ENCODE measurements at regions not wholly inside any gene's neighbourhood (a gene's known extent, or its start where the extent isn't known, plus 50 kb on each side); places are given as distances from the start of the nearest gene placed in this dataset.

DNA sequence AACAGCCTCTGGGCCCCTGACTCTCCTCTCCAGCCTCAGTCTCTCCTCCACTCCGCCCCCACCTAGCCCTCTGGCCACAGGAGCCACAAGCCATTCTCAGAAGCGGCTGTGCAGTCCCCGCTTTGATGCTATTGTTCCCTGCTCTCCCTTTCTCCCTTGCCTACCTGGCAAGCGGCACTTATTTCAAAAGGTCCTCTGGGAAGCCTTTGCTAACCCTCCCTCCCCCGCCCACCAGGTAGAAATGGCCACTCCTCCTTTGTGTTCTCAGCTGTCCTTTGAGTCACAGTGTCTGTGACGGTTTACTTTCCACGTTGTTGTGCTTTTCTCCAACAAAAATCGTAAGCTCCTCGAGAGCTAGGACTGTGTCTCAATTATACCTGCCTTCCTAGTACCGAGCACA, 338.4 kb upstream of the PROX1 start:
- TF ChIP-seq, protein P1, sequence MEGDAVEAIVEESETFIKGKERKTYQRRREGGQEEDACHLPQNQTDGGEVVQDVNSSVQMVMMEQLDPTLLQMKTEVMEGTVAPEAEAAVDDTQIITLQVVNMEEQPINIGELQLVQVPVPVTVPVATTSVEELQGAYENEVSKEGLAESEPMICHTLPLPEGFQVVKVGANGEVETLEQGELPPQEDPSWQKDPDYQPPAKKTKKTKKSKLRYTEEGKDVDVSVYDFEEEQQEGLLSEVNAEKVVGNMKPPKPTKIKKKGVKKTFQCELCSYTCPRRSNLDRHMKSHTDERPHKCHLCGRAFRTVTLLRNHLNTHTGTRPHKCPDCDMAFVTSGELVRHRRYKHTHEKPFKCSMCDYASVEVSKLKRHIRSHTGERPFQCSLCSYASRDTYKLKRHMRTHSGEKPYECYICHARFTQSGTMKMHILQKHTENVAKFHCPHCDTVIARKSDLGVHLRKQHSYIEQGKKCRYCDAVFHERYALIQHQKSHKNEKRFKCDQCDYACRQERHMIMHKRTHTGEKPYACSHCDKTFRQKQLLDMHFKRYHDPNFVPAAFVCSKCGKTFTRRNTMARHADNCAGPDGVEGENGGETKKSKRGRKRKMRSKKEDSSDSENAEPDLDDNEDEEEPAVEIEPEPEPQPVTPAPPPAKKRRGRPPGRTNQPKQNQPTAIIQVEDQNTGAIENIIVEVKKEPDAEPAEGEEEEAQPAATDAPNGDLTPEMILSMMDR (conservative IDR thresholded peaks at IDR 0.05; ENCODE audit: low read depth, low read length), result no peak
- no peak overlapping the region for H3K4me3 ChIP-seq (ENCODE audit: low read length)
- no peak for DNase-seq (ENCODE audit: low read depth)

DNA sequence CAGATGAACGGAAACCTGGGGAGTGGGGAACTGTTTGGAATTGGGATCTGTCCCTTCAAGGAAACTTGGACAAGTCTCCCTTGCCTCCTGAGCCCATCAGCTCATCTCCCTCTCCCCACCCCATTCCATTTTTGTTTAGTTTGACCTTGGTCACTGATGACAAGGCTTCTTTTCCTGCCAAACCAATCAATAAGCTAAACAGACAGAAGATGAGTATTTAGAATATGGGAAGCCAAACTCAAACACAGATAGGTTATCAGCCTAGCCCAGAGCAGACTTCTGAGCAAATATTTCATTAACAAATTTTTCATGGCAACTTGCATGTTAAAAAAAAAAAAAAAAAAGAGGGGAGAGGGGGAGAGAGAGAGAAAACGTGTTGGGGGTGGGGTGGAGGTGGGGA, 337.2 kb upstream of the PROX1 start:
- TF ChIP-seq, protein P1 (conservative IDR thresholded peaks at IDR 0.05; ENCODE audit: low read depth, low read length), result no peak
- DNase-seq (ENCODE audit: low read depth), result no peak
- H3K4me3 ChIP-seq (ENCODE audit: low read length), result no peak overlapping the region

DNA sequence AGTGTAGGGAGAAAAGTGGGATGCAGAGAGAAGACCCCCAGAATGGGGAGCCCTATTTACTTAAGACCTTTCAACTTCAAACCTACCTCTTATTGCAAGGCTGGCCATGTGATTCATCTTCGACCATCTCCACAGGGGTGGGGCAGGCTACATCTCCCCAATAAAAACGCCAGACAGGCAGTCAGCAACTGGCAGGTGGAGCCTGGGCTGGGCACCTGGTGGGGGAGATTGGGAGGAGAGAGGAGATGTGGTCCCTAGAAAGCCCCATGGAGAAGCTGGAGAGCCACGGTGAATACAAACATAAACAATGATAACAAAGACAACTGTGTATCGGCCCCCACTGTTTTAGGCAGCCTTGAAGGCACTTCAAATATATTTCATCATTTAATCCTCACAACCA, 336.7 kb upstream of the PROX1 start:
- TF ChIP-seq, protein P1 (conservative IDR thresholded peaks at IDR 0.05; ENCODE audit: low read depth, low read length), result no peak
- DNase-seq (ENCODE audit: low read depth), result no peak
- H3K4me3 ChIP-seq (ENCODE audit: low read length), result no peak overlapping the region

DNA sequence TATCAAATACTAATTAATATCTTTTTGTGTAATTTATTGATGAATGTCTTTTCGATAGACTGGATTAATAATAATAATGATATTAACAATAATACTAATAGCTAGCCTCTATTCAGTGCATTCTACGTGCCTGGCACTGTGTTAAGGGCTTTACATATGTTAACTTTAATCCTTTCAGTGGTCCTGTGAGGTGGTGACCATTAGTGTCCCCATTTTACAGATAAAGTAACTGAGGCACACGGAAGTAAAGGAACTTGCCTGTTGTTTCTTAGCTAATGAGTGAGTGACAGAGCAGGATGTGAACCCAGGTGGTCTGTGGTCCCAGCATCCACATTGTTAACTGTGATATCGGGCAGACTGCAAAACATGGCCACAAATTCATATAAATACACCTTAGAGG, 335.7 kb upstream of the PROX1 start:
- TF ChIP-seq, protein P1 (conservative IDR thresholded peaks at IDR 0.05; ENCODE audit: low read depth, low read length), result no peak
- no peak for DNase-seq (ENCODE audit: low read depth)
- H3K4me3 ChIP-seq (ENCODE audit: low read length), result no peak overlapping the region

DNA sequence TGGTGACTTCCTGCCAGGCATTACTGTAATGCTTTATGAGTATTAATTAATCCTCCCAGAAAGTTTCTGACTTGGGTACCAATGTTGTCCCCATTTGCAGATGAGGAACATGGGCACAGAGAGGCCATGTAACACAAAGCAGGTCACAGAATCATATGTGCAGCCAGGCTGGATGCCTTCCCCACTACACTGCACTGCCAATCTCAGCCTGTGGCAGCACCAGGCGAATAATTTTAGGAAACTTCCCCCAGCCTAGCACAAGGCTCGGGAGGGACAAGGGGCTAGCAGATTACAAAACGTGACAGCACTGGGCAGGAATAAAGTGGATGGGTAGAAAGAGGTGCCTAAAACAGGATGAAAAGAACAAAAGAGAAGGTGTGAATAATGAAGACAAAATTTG, 331.7 kb upstream of the PROX1 start:
- no peak overlapping the region for H3K4me3 ChIP-seq (ENCODE audit: low read length)
- DNase-seq (ENCODE audit: low read depth), result no peak
- TF ChIP-seq, protein P1 (conservative IDR thresholded peaks at IDR 0.05; ENCODE audit: low read depth, low read length), result no peak

DNA sequence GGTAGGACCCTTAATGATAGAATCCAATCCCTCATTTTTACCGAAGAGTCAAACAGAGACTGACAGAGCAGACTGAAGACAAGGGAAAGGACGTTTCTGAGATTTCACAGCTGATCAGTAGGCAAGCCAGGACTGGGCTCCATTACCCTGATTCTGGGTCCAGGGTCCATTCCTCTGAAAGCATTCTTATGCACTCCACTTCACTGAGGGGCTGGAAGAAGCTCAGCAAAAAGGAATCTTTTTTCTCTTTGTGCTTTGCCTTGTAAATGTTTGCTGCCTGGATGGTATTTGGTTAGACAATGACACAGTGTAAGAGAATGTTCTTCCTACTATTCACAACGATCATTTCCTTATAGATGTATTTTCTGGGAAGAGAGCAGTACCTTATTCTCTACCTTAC, 331.3 kb upstream of the PROX1 start:
- no peak overlapping the region for H3K4me3 ChIP-seq (ENCODE audit: low read length)
- TF ChIP-seq, protein P1 (conservative IDR thresholded peaks at IDR 0.05; ENCODE audit: low read depth, low read length), result no peak
- no peak for DNase-seq (ENCODE audit: low read depth)

DNA sequence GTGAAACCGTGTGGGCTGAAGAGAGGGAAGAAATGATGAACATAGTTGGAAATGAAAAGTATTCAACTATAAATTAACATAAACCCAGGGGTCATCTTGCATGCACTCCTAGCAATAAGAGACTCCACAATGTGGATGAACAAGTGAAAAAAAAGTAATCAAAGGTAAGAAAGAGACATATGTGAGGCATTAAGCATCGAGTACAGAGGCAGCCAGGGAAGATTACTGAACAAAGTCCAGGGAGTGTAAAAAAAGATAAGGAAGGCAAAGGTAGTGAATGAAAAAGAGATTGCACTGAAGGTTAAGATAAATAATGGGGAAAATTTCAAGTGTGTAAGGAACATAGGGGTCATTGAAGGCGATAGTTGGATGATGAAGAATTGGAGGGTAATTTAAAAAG, 330.8 kb upstream of the PROX1 start:
- TF ChIP-seq, protein P1 (conservative IDR thresholded peaks at IDR 0.05; ENCODE audit: low read depth, low read length), result no peak
- DNase-seq (ENCODE audit: low read depth), result no peak
- H3K4me3 ChIP-seq (ENCODE audit: low read length), result no peak overlapping the region

All from retinal pigment epithelial cell (primary cell).